ENCODE measurements at regions not wholly inside any gene's neighbourhood (a gene's known extent, or its start where the extent isn't known, plus 50 kb on each side); places are given as distances from the start of the nearest gene placed in this dataset.

- no peak for DNase-seq
- Mint-ChIP-seq H3K9me3 (ENCODE audit: unreplicated experiment) (peaks cover 12% of the 10 kb centered on the region), H3K4me1 (ENCODE audit: low read depth, unreplicated experiment) (peaks cover 19% of the 10 kb centered on the region), H3K4me3 (ENCODE audit: unreplicated experiment) (peak overlapping the region; percentile 2), H3K27ac (ENCODE audit: unreplicated experiment) (no peak overlapping the region), H3K27me3 (ENCODE audit: unreplicated experiment) (peaks cover 14% of the 10 kb centered on the region), H3K36me3 (ENCODE audit: unreplicated experiment) (peaks cover 4% of the 10 kb centered on the region)
- TF ChIP-seq CTCF (IDR thresholded peaks at IDR 0.05; ENCODE audit: partially characterized antibody, unreplicated experiment), result no peak
Measured at GRCh38 chr6:168838037-168838399, 397.0 kb downstream of the SMOC2 start.

GRCh38 chr6:168837254-168838036 is 396.5 kb downstream of the SMOC2 start:
- H3K9me3 Mint-ChIP-seq (ENCODE audit: unreplicated experiment), result peaks cover 12% of the 10 kb centered on the region
- peak overlapping the region; percentile 65 for H3K27ac Mint-ChIP-seq (ENCODE audit: unreplicated experiment)
- peaks cover 4% of the 10 kb centered on the region for H3K36me3 Mint-ChIP-seq (ENCODE audit: unreplicated experiment)
- no peak for TF ChIP-seq CTCF (IDR thresholded peaks at IDR 0.05; ENCODE audit: partially characterized antibody, unreplicated experiment)
- peaks cover 14% of the 10 kb centered on the region for H3K27me3 Mint-ChIP-seq (ENCODE audit: unreplicated experiment)
- H3K4me3 Mint-ChIP-seq (ENCODE audit: unreplicated experiment), result peak overlapping the region; percentile 37
- peaks cover 19% of the 10 kb centered on the region for H3K4me1 Mint-ChIP-seq (ENCODE audit: low read depth, unreplicated experiment)
- no peak for DNase-seq

- Mint-ChIP-seq H3K27ac (ENCODE audit: unreplicated experiment) (no peak overlapping the region), H3K36me3 (ENCODE audit: unreplicated experiment) (peaks cover 2% of the 10 kb centered on the region), H3K9me3 (ENCODE audit: unreplicated experiment) (peaks cover 10% of the 10 kb centered on the region), H3K4me3 (ENCODE audit: unreplicated experiment) (no peak overlapping the region), H3K27me3 (ENCODE audit: unreplicated experiment) (peaks cover 13% of the 10 kb centered on the region), H3K4me1 (ENCODE audit: low read depth, unreplicated experiment) (peaks cover 18% of the 10 kb centered on the region)
- no peak for TF ChIP-seq CTCF (IDR thresholded peaks at IDR 0.05; ENCODE audit: partially characterized antibody, unreplicated experiment)
- DNase-seq, result no peak
Measured at GRCh38 chr6:168835991-168836390, 395.0 kb downstream of the SMOC2 start.

GRCh38 chr6:168834801-168835200 is 393.8 kb downstream of the SMOC2 start:
- no peaks in the 10 kb centered on the region for H3K36me3 Mint-ChIP-seq (ENCODE audit: unreplicated experiment)
- no peak overlapping the region for H3K27ac Mint-ChIP-seq (ENCODE audit: unreplicated experiment)
- no peak for TF ChIP-seq CTCF (IDR thresholded peaks at IDR 0.05; ENCODE audit: partially characterized antibody, unreplicated experiment)
- peaks cover 9% of the 10 kb centered on the region for H3K9me3 Mint-ChIP-seq (ENCODE audit: unreplicated experiment)
- no peak for DNase-seq
- no peak overlapping the region for H3K4me3 Mint-ChIP-seq (ENCODE audit: unreplicated experiment)
- peaks cover 10% of the 10 kb centered on the region for H3K27me3 Mint-ChIP-seq (ENCODE audit: unreplicated experiment)
- H3K4me1 Mint-ChIP-seq (ENCODE audit: low read depth, unreplicated experiment), result peaks cover 17% of the 10 kb centered on the region

- Mint-ChIP-seq H3K36me3 (ENCODE audit: unreplicated experiment) (no peaks in the 10 kb centered on the region), H3K9me3 (ENCODE audit: unreplicated experiment) (peaks cover 5% of the 10 kb centered on the region), H3K4me1 (ENCODE audit: low read depth, unreplicated experiment) (peaks cover 17% of the 10 kb centered on the region), H3K27ac (ENCODE audit: unreplicated experiment) (no peak overlapping the region), H3K27me3 (ENCODE audit: unreplicated experiment) (peaks cover 4% of the 10 kb centered on the region), H3K4me3 (ENCODE audit: unreplicated experiment) (no peak overlapping the region)
- no peak for TF ChIP-seq CTCF (IDR thresholded peaks at IDR 0.05; ENCODE audit: partially characterized antibody, unreplicated experiment)
- DNase-seq, result no peak
Measured at GRCh38 chr6:168834042-168834587, 393.1 kb downstream of the SMOC2 start.
